Heart right ventricle (tissue), 16 donors: ENCODE measurements at regions not wholly inside any gene's neighbourhood (a gene's known extent, or its start where the extent isn't known, plus 50 kb on each side); places are given as distances from the start of the nearest gene placed in this dataset.

Experiments
- ATAC-seq, 8 donors: fragments of 200-7000 bp; cut with Tn5 transposase; one replicate each; pipeline ENCODE4 v1.9.1; 2020; ENCODE audit warnings: mild to moderate bottlenecking in 8 of 8, moderate library complexity in 8 of 8, moderate number of reproducible peaks in 1 of 8
- DNase-seq, 2 donors: peaks; one replicate each; pipeline ENCODE4 v3.0.0-alpha.2; 2020
- H3K27ac ChIP-seq, 10 donors: fragments of 200-600 bp; sonication (generic) in 2 of 10; one replicate each; pipeline versions ENCODE4 v1.5.0 to v1.8.0; 2020 to 2022; ENCODE audit warnings: mild to moderate bottlenecking in 3 of 10
- H3K27me3 ChIP-seq, 7 donors: fragments of 200-600 bp; one replicate each; pipeline ENCODE4 v1.8.0; 2021 to 2022; ENCODE audit warnings: mild to moderate bottlenecking in 2 of 7
- H3K36me3 ChIP-seq, 9 donors: fragments of 200-600 bp; sonication (generic) in 1 of 9; one replicate each; pipeline versions ENCODE4 v1.5.0 to v1.8.0; 2020 to 2022; ENCODE audit warnings: mild to moderate bottlenecking in 2 of 9
- H3K4me1 ChIP-seq, 9 donors: fragments of 200-600 bp; sonication (generic) in 1 of 9; one replicate each; pipeline versions ENCODE4 v1.5.0 to v1.8.0; 2020 to 2022; ENCODE audit warnings: mild to moderate bottlenecking in 4 of 9
- H3K4me3 ChIP-seq, 10 donors: fragments of 200-600 bp; sonication (generic) in 2 of 10; one replicate each; pipeline versions ENCODE4 v1.5.0 to v1.8.0; 2020 to 2022; ENCODE audit warnings: mild to moderate bottlenecking in 7 of 10, moderate library complexity in 2 of 10
- H3K9me3 ChIP-seq, 11 donors: fragments of 200-600 bp in 10 of 11; sonication (generic) in 2 of 11; one replicate each; pipeline versions ENCODE4 v1.5.0 to v1.8.0; 2013 to 2022; ENCODE audit warnings: mild to moderate bottlenecking in 2 of 11, control low read depth in 1 of 11, moderate library complexity in 1 of 11
- WGBS, 2 donors: extraction: QIAGEN DNeasy Blood & Tissue Kit; methylation state at CpG; one replicate each; pipeline ENCODE4 v1.1.7; 2013; ENCODE audit warnings: inconsistent platforms in 1 of 2; 5-methylcytosine and 5-hydroxymethylcytosine counted together
- intact Hi-C, 10 donors: fragments of 100-400 bp; cut with DNase I; formaldehyde crosslinking; loops; one replicate each; pipeline versions ENCODE4 v1.11.1 to v1.14.2; 2022
- TF ChIP-seq, protein P1 (sequence below), 9 donors: fragments of 200-600 bp; sonication (generic) in 2 of 9; IDR thresholded peaks; one replicate each; pipeline versions ENCODE4 v1.5.0 to v1.8.0; 2021 to 2022; ENCODE audit warnings: antibody characterized with exemption in 9 of 9, mild to moderate bottlenecking in 5 of 9, moderate library complexity in 1 of 9
- donor health status: Arrhythmogenic right ventricular cardiomyopathy.
- donor health status: ischemic (EF 13 %, LVEDD 7.1; RV severe dilation, severe dysfunction).
- donor health status: healthy with polysubstance abuse.
- donor health status: DM: no; HTN: yes; CAD: no.
- donor health status: DM: no; HTN: no; CAD: no.
- donor health status: ischemic (EF 25% LVEDD 6.9; RV normal size, moderate dysfunction).
- donor health status: ischemic (EF 25% LVEDD 5.7; RV mildly dilated, moderate dysfunction).
- donor health status: healthy.
- donor health status: DM: yes; HTN: yes; CAD: no.
- donor health status: Ischemic cardiomyopathy.
- donor health status: ischemic (EF 35%, LVEDD 5.7; RV mildly dilated, moderate dysfunction).
- donor health status: nonischemic (EF 11% LVEDD 7.7; RV severe dilation, severe dysfunction).
- donor health status: DM: yes; HTN: yes; CAD: no.
- donor health status: PGD.
- donor health status: ischemic (EF 29% LVEDD 5.4; RV normal size, mild dysfunction).
- donor health status: nonischemic (EF 23%, LVEDD 6.1; RV moderate dilation, normal function).

DNA sequence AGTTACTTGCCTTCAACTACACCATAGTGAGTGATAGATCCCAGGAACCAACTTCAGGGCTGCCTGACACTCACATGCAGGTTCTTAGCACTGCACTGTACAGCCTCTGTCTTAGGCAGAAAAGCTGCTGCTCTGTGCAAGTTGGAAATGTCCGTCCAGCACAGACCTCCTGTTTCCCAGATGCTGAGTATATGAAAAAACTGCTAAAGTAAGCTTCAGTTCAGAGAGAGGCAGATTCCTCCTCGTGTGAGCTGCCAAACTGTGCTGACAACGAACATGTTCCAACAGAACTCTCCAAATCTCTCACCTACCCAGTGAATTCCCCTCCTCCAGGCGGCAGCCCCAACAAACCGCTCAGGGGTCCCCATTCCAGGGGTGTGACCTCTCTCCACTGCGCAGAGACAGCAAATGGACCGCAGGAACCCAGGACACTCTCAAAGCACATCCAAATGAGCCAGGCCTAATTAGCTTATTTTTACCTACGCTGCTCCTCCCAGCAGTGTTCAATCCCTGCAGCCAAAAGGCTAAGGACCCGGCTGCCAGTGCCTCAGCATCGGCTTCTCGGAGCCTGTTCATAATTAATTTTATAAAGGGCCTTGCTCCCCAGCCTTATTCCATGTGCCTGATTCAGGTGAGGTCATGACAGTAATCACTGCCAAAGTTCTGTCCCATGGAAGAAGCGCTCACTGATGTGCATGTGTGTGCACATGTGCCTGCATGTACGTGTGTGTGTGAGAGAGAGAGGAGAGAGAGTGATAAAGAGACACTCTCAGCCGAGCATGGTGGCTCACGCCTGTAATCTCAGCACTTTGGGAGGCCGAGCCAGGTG, 159.5 kb upstream of the AUTS2 start:
- WGBS, 2 donors, result 69 to 76% methylated on average over 16 of the region's 16 CpGs
- ATAC-seq (peak in 4 of 8 donors; percentile 24 to 76 (median 54)), DNase-seq (no peak)
- intact Hi-C loops, result no loop called here
- Histone ChIP-seq H3K27me3 (no peaks in the 10 kb centered on the region), H3K36me3 (no peaks in the 10 kb centered on the region), H3K9me3 (peaks cover 0 to 10% (median 0%) of the 10 kb centered on the region in 11 donors), H3K27ac (no peak overlapping the region), H3K4me1 (peaks cover 0 to 9% (median 0%) of the 10 kb centered on the region in 9 donors), H3K4me3 (no peak overlapping the region)
- TF ChIP-seq, protein P1, sequence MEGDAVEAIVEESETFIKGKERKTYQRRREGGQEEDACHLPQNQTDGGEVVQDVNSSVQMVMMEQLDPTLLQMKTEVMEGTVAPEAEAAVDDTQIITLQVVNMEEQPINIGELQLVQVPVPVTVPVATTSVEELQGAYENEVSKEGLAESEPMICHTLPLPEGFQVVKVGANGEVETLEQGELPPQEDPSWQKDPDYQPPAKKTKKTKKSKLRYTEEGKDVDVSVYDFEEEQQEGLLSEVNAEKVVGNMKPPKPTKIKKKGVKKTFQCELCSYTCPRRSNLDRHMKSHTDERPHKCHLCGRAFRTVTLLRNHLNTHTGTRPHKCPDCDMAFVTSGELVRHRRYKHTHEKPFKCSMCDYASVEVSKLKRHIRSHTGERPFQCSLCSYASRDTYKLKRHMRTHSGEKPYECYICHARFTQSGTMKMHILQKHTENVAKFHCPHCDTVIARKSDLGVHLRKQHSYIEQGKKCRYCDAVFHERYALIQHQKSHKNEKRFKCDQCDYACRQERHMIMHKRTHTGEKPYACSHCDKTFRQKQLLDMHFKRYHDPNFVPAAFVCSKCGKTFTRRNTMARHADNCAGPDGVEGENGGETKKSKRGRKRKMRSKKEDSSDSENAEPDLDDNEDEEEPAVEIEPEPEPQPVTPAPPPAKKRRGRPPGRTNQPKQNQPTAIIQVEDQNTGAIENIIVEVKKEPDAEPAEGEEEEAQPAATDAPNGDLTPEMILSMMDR (IDR thresholded peaks at IDR 0.05), result no peak

DNA sequence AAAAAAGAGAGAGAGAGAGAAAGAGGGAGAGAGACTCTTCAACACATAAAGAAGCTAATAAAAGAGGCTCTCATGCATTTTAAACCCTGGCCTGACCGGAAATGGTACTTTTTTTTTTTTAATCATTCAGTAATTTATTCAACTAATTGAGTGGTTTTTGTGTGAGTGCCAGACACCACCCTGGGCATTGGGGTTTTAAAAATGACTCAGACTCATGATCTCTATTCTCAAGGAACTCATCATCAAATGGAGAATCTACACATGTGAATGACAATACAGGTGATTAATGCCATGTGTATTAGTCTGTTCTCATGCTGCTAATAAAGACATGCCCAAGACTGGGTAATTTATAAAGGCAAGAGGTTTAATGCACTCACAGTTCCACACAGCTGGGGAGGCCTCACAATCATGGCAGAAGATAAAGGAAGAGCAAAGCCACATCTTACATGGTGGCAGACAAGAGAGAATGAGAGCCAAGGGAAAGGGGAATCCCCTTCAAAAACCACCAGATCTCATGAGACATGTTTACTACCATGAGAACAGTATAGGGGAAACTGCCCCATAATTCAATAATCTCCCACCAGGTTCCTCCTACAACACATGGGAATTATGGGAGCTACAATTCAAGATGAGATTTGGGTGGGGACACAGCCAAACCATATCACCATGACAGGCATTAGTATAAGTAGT, 158.5 kb upstream of the AUTS2 start:
- DNase-seq, result no peak
- H3K9me3 ChIP-seq, result peaks cover 0 to 12% (median 0%) of the 10 kb centered on the region in 11 donors
- WGBS, 2 donors, result 98 to 100% methylated on average over 1 of the region's 1 CpG
- H3K27me3 ChIP-seq, result no peaks in the 10 kb centered on the region
- TF ChIP-seq, protein P1 (IDR thresholded peaks at IDR 0.05), result no peak
- peaks cover 0 to 9% (median 0%) of the 10 kb centered on the region in 9 donors for H3K4me1 ChIP-seq
- intact Hi-C loops, result no loop called here
- H3K36me3 ChIP-seq, result no peaks in the 10 kb centered on the region
- H3K27ac ChIP-seq, result no peak overlapping the region
- no peak overlapping the region for H3K4me3 ChIP-seq
- ATAC-seq, result no peak

DNA sequence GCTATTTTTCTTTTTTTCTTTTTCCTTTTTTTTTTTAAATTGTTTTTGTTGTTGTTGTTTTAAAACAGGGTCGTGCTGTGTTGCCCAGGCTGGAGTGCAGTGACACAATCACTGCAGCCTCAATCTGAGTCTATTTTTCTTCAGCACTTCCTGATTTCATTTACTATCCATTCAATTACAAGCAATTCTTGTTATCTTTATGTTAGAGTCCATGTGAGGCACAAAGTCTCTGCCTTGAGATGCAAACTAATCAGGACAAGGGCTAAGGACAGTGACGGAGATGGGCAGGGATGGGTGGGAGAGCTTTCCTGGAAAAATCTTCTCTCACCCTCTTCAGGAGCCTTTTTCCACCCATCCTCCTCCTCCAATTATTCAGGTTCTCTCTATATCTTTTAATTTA, 157.3 kb upstream of the AUTS2 start:
- DNase-seq (no peak), ATAC-seq (no peak)
- Histone ChIP-seq H3K9me3 (peaks cover 0 to 12% (median 0%) of the 10 kb centered on the region in 11 donors), H3K36me3 (no peaks in the 10 kb centered on the region), H3K4me1 (peaks cover 0 to 9% (median 0%) of the 10 kb centered on the region in 9 donors), H3K27ac (no peak overlapping the region), H3K4me3 (no peak overlapping the region), H3K27me3 (no peaks in the 10 kb centered on the region)
- 89 to 91% methylated on average over 2 of the region's 2 CpGs for WGBS, 2 donors
- TF ChIP-seq, protein P1 (IDR thresholded peaks at IDR 0.05), result no peak
- intact Hi-C loops, result no loop called here

DNA sequence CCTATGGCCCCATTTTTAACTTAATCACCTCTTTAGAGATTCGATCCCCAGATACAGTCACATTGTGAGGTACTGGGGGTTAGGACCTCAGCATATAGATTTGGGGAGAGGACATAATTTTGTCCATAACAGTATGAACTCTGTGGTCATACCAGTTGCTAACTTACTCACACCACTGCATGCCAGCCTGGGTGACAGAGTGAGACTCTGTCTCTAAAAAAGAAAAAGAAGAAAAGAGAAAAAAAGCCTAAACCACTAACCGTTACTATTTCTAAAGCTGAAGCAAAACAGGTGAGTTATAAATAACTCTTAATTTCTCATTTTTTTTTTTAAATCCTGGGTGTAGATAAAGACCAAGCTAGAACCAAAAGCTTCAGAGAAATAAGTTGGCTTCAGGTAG, 155.1 kb upstream of the AUTS2 start:
- Histone ChIP-seq H3K27ac (no peak overlapping the region), H3K9me3 (peaks cover 0 to 12% (median 0%) of the 10 kb centered on the region in 11 donors), H3K36me3 (no peaks in the 10 kb centered on the region), H3K4me1 (peaks cover 0 to 9% (median 0%) of the 10 kb centered on the region in 9 donors), H3K4me3 (no peak overlapping the region), H3K27me3 (no peaks in the 10 kb centered on the region)
- TF ChIP-seq, protein P1 (IDR thresholded peaks at IDR 0.05), result no peak
- intact Hi-C loops, result no loop called here
- ATAC-seq (no peak), DNase-seq (no peak)
- 89 to 94% methylated on average over 2 of the region's 2 CpGs for WGBS, 2 donors
